PC-9 (cell line): ENCODE measurements at regions not wholly inside any gene's neighbourhood (a gene's known extent, or its start where the extent isn't known, plus 50 kb on each side); places are given as distances from the start of the nearest gene placed in this dataset.

Experiments
- BruUV-seq: library from RNA; stranded (reverse); fragments of 400-500 nt; replicated peaks from 2 replicates; lab custom pipeline; 2021; lab: Mats Ljungman, UMichigan
- CTCF ChIA-PET: fragments of 300-600 bp; sonication (Branson Sonifier 250); formaldehyde crosslinking; loops from one replicate; lab custom pipeline; 2022; ENCODE audit warnings: antibody characterized with exemption; lab: Charles Lee
- POLR2A ChIA-PET: fragments of 300-600 bp; sonication (Branson Sonifier 250); formaldehyde crosslinking; loops from one replicate; lab custom pipeline; 2022; ENCODE audit warnings: antibody characterized with exemption; ENCODE audit not compliant: unreplicated experiment; lab: Charles Lee
- DNase-seq, 2 experiments: peaks; one replicate each; pipeline versions ENCODE4 v3.0.0 to v3.0.0-alpha.2; 2015 to 2022; ENCODE audit warnings: mixed read lengths in 1 of 2
- H2AFZ ChIP-seq: fragments of 200-600 bp; sonication (generic); 2 replicates; pipeline ENCODE4 v1.8.1; 2017; ENCODE audit warnings: antibody characterized with exemption
- H3F3A ChIP-seq: fragments of 200-600 bp; sonication (generic); 2 replicates; pipeline ENCODE4 v1.8.1; 2017; ENCODE audit warnings: antibody characterized with exemption, mild to moderate bottlenecking, low read depth; ENCODE audit not compliant: insufficient read depth
- H3K27ac ChIP-seq: fragments of 200-600 bp; sonication (generic); 2 replicates; pipeline ENCODE4 v1.6.1; 2016; ENCODE audit warnings: mixed run types
- H3K27me3 ChIP-seq: fragments of 200-600 bp; sonication (generic); 2 replicates; pipeline ENCODE4 v1.6.1; 2016; ENCODE audit warnings: low read depth, mixed run types; ENCODE audit not compliant: insufficient read depth
- H3K36me3 ChIP-seq: fragments of 200-600 bp; sonication (generic); 2 replicates; pipeline ENCODE4 v1.6.1; 2016; ENCODE audit warnings: low read depth, mixed run types
- H3K4me1 ChIP-seq: fragments of 200-600 bp; sonication (generic); replicated peaks from 2 replicates; pipeline ENCODE4 v1.6.1; 2016; ENCODE audit warnings: mixed run types; ENCODE audit not compliant: insufficient read depth
- H3K4me2 ChIP-seq: fragments of 200-600 bp; sonication (generic); 2 replicates; pipeline ENCODE4 v1.6.1; 2017; ENCODE audit warnings: mixed run types
- H3K4me3 ChIP-seq: fragments of 200-600 bp; sonication (generic); 2 replicates; pipeline ENCODE4 v1.6.1; 2016; ENCODE audit warnings: mixed run types
- H3K79me2 ChIP-seq: fragments of 200-600 bp; sonication (generic); 2 replicates; pipeline ENCODE4 v1.6.1; 2017; ENCODE audit warnings: low read depth, mixed run types
- H3K9me2 ChIP-seq: fragments of 200-600 bp; sonication (generic); 2 replicates; pipeline ENCODE4 v1.8.1; 2017; ENCODE audit warnings: mild to moderate bottlenecking; ENCODE audit not compliant: insufficient read depth
- H3K9me3 ChIP-seq: fragments of 200-600 bp; sonication (generic); 2 replicates; pipeline ENCODE4 v1.8.1; 2016; ENCODE audit warnings: low read depth; ENCODE audit not compliant: insufficient read depth
- H4K20me1 ChIP-seq: fragments of 200-600 bp; sonication (generic); 2 replicates; pipeline ENCODE4 v1.8.1; 2017; ENCODE audit not compliant: insufficient read depth
- EZH2 ChIP-seq: fragments of 200-600 bp; sonication (generic); IDR thresholded peaks from 2 replicates; pipeline ENCODE4 v1.8.0; 2017; ENCODE audit warnings: antibody characterized with exemption, low read depth
- intact Hi-C: fragments of 100-400 bp; cut with micrococcal nuclease; formaldehyde crosslinking; loops from one replicate; pipeline ENCODE4 v1.10.0; 2022; ENCODE audit not compliant: unreplicated experiment
- TF ChIP-seq, protein P1 (sequence below): fragments of 200-600 bp; sonication (generic); conservative IDR thresholded peaks from 2 replicates; pipeline ENCODE4 v1.6.1; 2017; ENCODE audit warnings: mixed run types, antibody characterized with exemption, mild to moderate bottlenecking, moderate library complexity

- no peaks in the 10 kb centered on the region for H4K20me1 ChIP-seq
- ChIA-PET CTCF (no interaction called here), POLR2A (interaction anchor here (0.6 kb wide), 1 partner anchor 245 kb away, joined by 3 read pairs; no protein-coding TSS in a partner anchor)
- intact Hi-C loops: no loop called here
- no peaks in the 10 kb centered on the region for H3K79me2 ChIP-seq
- H3K36me3 ChIP-seq: no peaks in the 10 kb centered on the region
- BruUV-seq: no TSS peak
- no peak overlapping the region for H3K27ac ChIP-seq
- no peak overlapping the region for H2AFZ ChIP-seq
- H3K27me3 ChIP-seq: peaks cover 82% of the 10 kb centered on the region
- no peak for TF ChIP-seq EZH2
- TF ChIP-seq, protein P1, sequence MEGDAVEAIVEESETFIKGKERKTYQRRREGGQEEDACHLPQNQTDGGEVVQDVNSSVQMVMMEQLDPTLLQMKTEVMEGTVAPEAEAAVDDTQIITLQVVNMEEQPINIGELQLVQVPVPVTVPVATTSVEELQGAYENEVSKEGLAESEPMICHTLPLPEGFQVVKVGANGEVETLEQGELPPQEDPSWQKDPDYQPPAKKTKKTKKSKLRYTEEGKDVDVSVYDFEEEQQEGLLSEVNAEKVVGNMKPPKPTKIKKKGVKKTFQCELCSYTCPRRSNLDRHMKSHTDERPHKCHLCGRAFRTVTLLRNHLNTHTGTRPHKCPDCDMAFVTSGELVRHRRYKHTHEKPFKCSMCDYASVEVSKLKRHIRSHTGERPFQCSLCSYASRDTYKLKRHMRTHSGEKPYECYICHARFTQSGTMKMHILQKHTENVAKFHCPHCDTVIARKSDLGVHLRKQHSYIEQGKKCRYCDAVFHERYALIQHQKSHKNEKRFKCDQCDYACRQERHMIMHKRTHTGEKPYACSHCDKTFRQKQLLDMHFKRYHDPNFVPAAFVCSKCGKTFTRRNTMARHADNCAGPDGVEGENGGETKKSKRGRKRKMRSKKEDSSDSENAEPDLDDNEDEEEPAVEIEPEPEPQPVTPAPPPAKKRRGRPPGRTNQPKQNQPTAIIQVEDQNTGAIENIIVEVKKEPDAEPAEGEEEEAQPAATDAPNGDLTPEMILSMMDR: no peak
- H3K4me2 ChIP-seq: no peak overlapping the region
- no peaks in the 10 kb centered on the region for H3K4me1 ChIP-seq
- peaks cover 9% of the 10 kb centered on the region for H3F3A ChIP-seq
- no peak overlapping the region for H3K4me3 ChIP-seq
- DNase-seq: no peak
- no peaks in the 10 kb centered on the region for H3K9me2 ChIP-seq
- H3K9me3 ChIP-seq: no peaks in the 10 kb centered on the region
These were observed 75.0 kb downstream of the PTGR3 start for GRCh38 chr18:75133721-75134610.

DNA sequence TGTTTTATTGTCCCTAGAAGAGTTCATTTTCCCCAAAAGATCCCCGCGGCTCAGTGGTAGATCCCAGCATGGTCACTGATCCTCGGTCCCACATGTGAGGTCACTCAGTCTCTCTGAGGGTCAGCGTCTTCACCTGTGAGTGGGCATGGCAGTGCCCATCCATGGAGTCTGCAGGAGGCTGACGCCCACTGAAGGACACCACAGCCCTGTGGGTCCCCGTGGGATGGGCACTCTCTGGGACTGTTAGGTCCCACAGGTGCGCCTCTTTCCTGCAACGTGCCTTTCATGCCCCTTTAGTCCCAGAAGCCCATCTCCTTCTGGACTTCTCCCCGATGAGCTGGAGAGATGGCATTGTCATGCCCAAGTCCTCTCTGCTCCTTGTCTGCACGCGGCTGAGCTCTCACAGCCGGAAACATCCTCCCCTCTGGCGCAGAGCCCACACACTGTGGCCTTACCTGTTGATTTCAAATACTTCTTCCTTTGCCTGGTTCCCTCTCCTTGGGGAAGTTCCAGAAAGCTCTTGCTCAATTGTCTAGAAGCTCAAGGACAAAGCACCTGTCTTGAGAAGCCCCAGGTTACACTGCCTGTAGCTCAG is 75.9 kb downstream of the PTGR3 start:
- Histone ChIP-seq H3K4me2 (no peak overlapping the region), H3K27me3 (peaks cover 78% of the 10 kb centered on the region), H4K20me1 (no peaks in the 10 kb centered on the region), H3K4me1 (no peaks in the 10 kb centered on the region), H3K79me2 (no peaks in the 10 kb centered on the region), H3K4me3 (no peak overlapping the region), H2AFZ (no peak overlapping the region), H3K9me2 (no peaks in the 10 kb centered on the region), H3K27ac (no peak overlapping the region), H3K9me3 (no peaks in the 10 kb centered on the region), H3K36me3 (no peaks in the 10 kb centered on the region), H3F3A (peaks cover 9% of the 10 kb centered on the region)
- TF ChIP-seq EZH2: no peak
- TF ChIP-seq, protein P1: no peak
- POLR2A ChIA-PET: interaction anchor here (0.6 kb wide), 1 partner anchor 246 kb away, joined by 3 read pairs; no protein-coding TSS in a partner anchor
- intact Hi-C loops: no loop called here
- peak in 1 of 2 experiments; percentile 26 for DNase-seq
- no TSS peak for BruUV-seq
- CTCF ChIA-PET: no interaction called here

DNA sequence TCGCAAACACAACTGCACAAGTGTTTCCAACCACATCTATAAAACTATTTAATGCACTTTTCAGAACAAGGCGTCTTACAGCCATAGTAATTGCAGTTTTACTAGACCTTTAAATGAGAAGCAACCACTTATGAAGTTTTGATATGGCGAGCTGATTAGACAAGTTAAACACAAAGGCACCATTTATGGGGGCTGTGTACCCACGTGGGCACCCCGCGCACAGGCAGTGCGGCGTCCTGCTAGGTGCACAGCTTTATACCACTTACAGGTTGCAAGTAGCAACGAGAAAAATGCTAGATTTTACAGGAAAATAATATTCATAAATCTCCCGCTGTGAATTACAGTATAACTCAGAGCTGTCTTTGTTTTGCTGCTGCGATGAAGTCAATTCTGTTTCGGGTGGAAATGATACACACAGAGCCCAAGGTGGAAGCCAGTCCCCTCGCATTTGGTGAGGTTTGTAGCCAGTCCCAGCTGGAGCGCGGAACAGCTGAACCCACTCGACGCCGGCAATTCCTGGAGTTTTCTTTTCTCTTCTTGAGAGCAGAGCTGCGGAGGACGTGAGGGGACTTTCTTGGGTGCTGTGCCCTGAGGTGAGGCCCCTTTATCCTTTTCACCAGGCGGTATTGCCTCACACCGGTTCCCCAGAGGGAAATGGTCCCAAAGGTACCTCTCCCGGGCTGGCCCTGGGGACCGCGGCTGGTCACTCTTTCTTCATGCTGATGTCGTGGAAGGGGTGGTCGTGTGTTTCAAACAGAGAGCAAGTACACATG is 76.7 kb downstream of the PTGR3 start:
- TF ChIP-seq, protein P1: no peak
- TF ChIP-seq EZH2: no peak
- Histone ChIP-seq H3K27ac (no peak overlapping the region), H3K36me3 (no peaks in the 10 kb centered on the region), H3K4me3 (no peak overlapping the region), H3K27me3 (peaks cover 72% of the 10 kb centered on the region), H3K79me2 (no peaks in the 10 kb centered on the region), H3K4me2 (no peak overlapping the region), H2AFZ (no peak overlapping the region), H4K20me1 (no peaks in the 10 kb centered on the region), H3F3A (peaks cover 9% of the 10 kb centered on the region), H3K4me1 (no peaks in the 10 kb centered on the region), H3K9me2 (no peaks in the 10 kb centered on the region), H3K9me3 (no peaks in the 10 kb centered on the region)
- ChIA-PET POLR2A (no interaction called here), CTCF (no interaction called here)
- intact Hi-C loops: no loop called here
- BruUV-seq: no TSS peak
- no peak for DNase-seq
